Loucy (cell line): ENCODE measurements at regions not wholly inside any gene's neighbourhood (a gene's known extent, or its start where the extent isn't known, plus 50 kb on each side); places are given as distances from the start of the nearest gene placed in this dataset.

ENCODE experiments used
- H2AFZ ChIP-seq: fragments of 200-600 bp; sonication (generic); 2 replicates; pipeline ENCODE4 v1.6.0; 2016; ENCODE audit warnings: antibody characterized with exemption, mild to moderate bottlenecking, low read length, moderate library complexity
- H3F3A ChIP-seq: fragments of 200-600 bp; 2 replicates; pipeline ENCODE4 v1.6.0; 2016; ENCODE audit warnings: antibody characterized with exemption, low read depth, mild to moderate bottlenecking
- H3K27me3 ChIP-seq: fragments of 200-600 bp; sonication (generic); 2 replicates; pipeline ENCODE4 v1.6.1; 2014; ENCODE audit warnings: low read length, mild to moderate bottlenecking; ENCODE audit not compliant: insufficient read depth, poor library complexity, severe bottlenecking
- H3K36me3 ChIP-seq: fragments of 200-600 bp; sonication (generic); 2 replicates; pipeline ENCODE4 v1.6.1; 2016; ENCODE audit warnings: low read length; ENCODE audit not compliant: insufficient read depth
- H3K4me1 ChIP-seq: fragments of 200-600 bp; sonication (generic); 2 replicates; pipeline ENCODE4 v1.5.1; 2014; ENCODE audit warnings: low read length, mild to moderate bottlenecking; ENCODE audit not compliant: insufficient read depth, poor library complexity, severe bottlenecking
- H3K4me2 ChIP-seq: fragments of 200-600 bp; sonication (generic); 2 replicates; pipeline ENCODE4 v1.6.0; 2014; ENCODE audit warnings: antibody characterized with exemption, low read length, low read depth, mild to moderate bottlenecking; ENCODE audit not compliant: poor library complexity, severe bottlenecking
- H3K4me3 ChIP-seq: fragments of 200-600 bp; sonication (generic); 2 replicates; pipeline ENCODE4 v1.5.1; 2014; ENCODE audit warnings: low read length, mild to moderate bottlenecking, mixed read lengths; ENCODE audit not compliant: poor library complexity, severe bottlenecking
- H3K79me2 ChIP-seq: fragments of 200-600 bp; sonication (generic); 2 replicates; pipeline ENCODE4 v1.6.1; 2014; ENCODE audit warnings: low read length; ENCODE audit not compliant: insufficient read depth
- H3K9ac ChIP-seq: fragments of 200-600 bp; sonication (generic); 2 replicates; pipeline ENCODE4 v1.6.0; 2014; ENCODE audit warnings: mild to moderate bottlenecking, low read depth, low read length, moderate library complexity; ENCODE audit not compliant: poor library complexity, severe bottlenecking
- H3K9me2 ChIP-seq: fragments of 200-600 bp; sonication (generic); replicated peaks from 2 replicates; pipeline ENCODE4 v1.6.1; 2016; ENCODE audit warnings: low read depth, low read length, mixed read lengths
- H3K9me3 ChIP-seq: fragments of 200-600 bp; sonication (generic); 2 replicates; pipeline ENCODE4 v1.6.1; 2014; ENCODE audit warnings: mild to moderate bottlenecking, antibody characterized with exemption, low read length, low read depth; ENCODE audit not compliant: insufficient read depth
- H4K20me1 ChIP-seq: fragments of 200-600 bp; sonication (generic); 2 replicates; pipeline ENCODE4 v1.6.0; 2014; ENCODE audit warnings: antibody characterized with exemption, low read length, mild to moderate bottlenecking; ENCODE audit not compliant: insufficient read depth, poor library complexity, severe bottlenecking
- CTCF ChIP-seq: fragments of 200-600 bp; sonication (generic); conservative IDR thresholded peaks from 2 replicates; pipeline ENCODE4 v1.5.1; 2014; ENCODE audit warnings: mild to moderate bottlenecking, antibody characterized with exemption, low read length
- EZH2phosphoT487 ChIP-seq: fragments of 200-600 bp; IDR thresholded peaks from 2 replicates; pipeline ENCODE4 v1.6.1; 2018; ENCODE audit warnings: antibody characterized with exemption, mild to moderate bottlenecking, moderate library complexity, borderline replicate concordance

DNA sequence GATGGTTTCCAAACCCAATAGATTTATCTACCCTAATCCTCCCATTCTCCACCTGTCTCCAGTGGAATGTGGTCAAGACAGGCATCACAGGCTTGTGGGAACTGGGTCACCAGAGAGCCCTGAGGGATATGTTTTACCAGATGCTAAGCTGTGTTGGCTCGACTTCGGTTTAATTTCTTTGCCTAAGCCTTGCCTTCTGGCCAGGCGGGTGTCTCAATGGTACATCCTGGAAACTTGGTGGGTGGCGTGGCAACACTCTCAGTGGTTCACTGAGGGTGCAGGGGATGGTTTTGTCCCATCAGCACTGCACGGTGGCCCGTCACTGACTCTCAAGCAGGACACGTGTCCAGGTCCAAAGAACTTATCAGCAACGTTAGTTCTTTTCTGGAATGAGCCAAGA is 192.2 kb downstream of the TENT4A start:
- Histone ChIP-seq H3K9me3 (peaks cover 10% of the 10 kb centered on the region; the same call in 1 of the 2 replicates), H3F3A (no peaks in the 10 kb centered on the region), H3K4me2 (no peak overlapping the region), H3K27me3 (no peaks in the 10 kb centered on the region), H2AFZ (no peak overlapping the region), H3K4me1 (no peaks in the 10 kb centered on the region), H3K79me2 (no peaks in the 10 kb centered on the region), H4K20me1 (no peaks in the 10 kb centered on the region), H3K9ac (no peak overlapping the region), H3K36me3 (no peaks in the 10 kb centered on the region), H3K9me2 (no peaks in the 10 kb centered on the region), H3K4me3 (no peak overlapping the region)
- TF ChIP-seq CTCF (no peak), EZH2phosphoT487 (no peak)

GRCh38 chr5:6905883-6906282 is 192.7 kb downstream of the TENT4A start:
- Histone ChIP-seq H2AFZ (no peak overlapping the region), H3K4me3 (no peak overlapping the region), H3F3A (no peaks in the 10 kb centered on the region), H3K36me3 (no peaks in the 10 kb centered on the region), H4K20me1 (no peaks in the 10 kb centered on the region), H3K9me2 (no peaks in the 10 kb centered on the region), H3K9me3 (peaks cover 10% of the 10 kb centered on the region; the same call in 1 of the 2 replicates), H3K4me1 (no peaks in the 10 kb centered on the region), H3K4me2 (no peak overlapping the region), H3K79me2 (no peaks in the 10 kb centered on the region), H3K27me3 (no peaks in the 10 kb centered on the region), H3K9ac (no peak overlapping the region)
- TF ChIP-seq CTCF (no peak), EZH2phosphoT487 (no peak)

- H3K36me3 ChIP-seq, result no peaks in the 10 kb centered on the region
- no peak overlapping the region for H3K4me3 ChIP-seq
- H3K9me2 ChIP-seq, result no peaks in the 10 kb centered on the region
- H3K27me3 ChIP-seq, result no peaks in the 10 kb centered on the region
- no peaks in the 10 kb centered on the region for H3K4me1 ChIP-seq
- H3K4me2 ChIP-seq, result no peak overlapping the region
- no peak for TF ChIP-seq EZH2phosphoT487
- no peak for TF ChIP-seq CTCF
- no peak overlapping the region for H2AFZ ChIP-seq
- H3K9ac ChIP-seq, result no peak overlapping the region
- no peaks in the 10 kb centered on the region for H3K79me2 ChIP-seq
- peaks cover 10% of the 10 kb centered on the region; the same call in 1 of the 2 replicates for H3K9me3 ChIP-seq
- H4K20me1 ChIP-seq, result no peaks in the 10 kb centered on the region
- H3F3A ChIP-seq, result no peaks in the 10 kb centered on the region
Observed at GRCh38 chr5:6907320-6907918, 194.2 kb downstream of the TENT4A start.
